H9 (cell line): ENCODE measurements at regions not wholly inside any gene's neighbourhood (a gene's known extent, or its start where the extent isn't known, plus 50 kb on each side); places are given as distances from the start of the nearest gene placed in this dataset.

Experiments
- DNase-seq: peaks from one replicate; pipeline ENCODE4 v3.0.0-alpha.2; 2017
- H2AFZ ChIP-seq: one replicate; pipeline ENCODE4 v1.6.1; 2013; ENCODE audit warnings: mild to moderate bottlenecking, low read length, control low read depth, moderate library complexity
- H2AK5ac ChIP-seq: 2 replicates; pipeline ENCODE4 v1.6.1; 2013; ENCODE audit warnings: low read length, control low read depth, mixed read lengths; ENCODE audit not compliant: insufficient read length
- H2BK120ac ChIP-seq: one replicate; pipeline ENCODE4 v1.6.1; 2013; ENCODE audit warnings: low read depth, mild to moderate bottlenecking, low read length, control low read depth, inconsistent platforms; ENCODE audit not compliant: poor library complexity, severe bottlenecking
- H2BK12ac ChIP-seq: 2 replicates; pipeline ENCODE4 v1.6.1; 2013; ENCODE audit warnings: low read length, control low read depth, mixed read lengths, low read depth; ENCODE audit not compliant: insufficient read length
- H2BK15ac ChIP-seq: 2 replicates; pipeline ENCODE4 v1.6.1; 2013; ENCODE audit warnings: low read depth, low read length, control low read depth
- H2BK20ac ChIP-seq: one replicate; pipeline ENCODE4 v1.6.1; 2013; ENCODE audit warnings: low read depth, mild to moderate bottlenecking, low read length, control low read depth, inconsistent platforms; ENCODE audit not compliant: poor library complexity, severe bottlenecking
- H2BK5ac ChIP-seq: 2 replicates; pipeline ENCODE4 v1.6.1; 2013; ENCODE audit warnings: low read length, control low read depth, mixed read lengths; ENCODE audit not compliant: insufficient read length
- H3K14ac ChIP-seq: 2 replicates; pipeline ENCODE4 v1.6.1; 2013; ENCODE audit warnings: low read length, control low read depth; ENCODE audit not compliant: insufficient read depth
- H3K18ac ChIP-seq: 2 replicates; pipeline ENCODE4 v1.6.1; 2013; ENCODE audit warnings: low read depth, mild to moderate bottlenecking, mixed read lengths, low read length, control low read depth; ENCODE audit not compliant: insufficient read length
- H3K23ac ChIP-seq: 2 replicates; pipeline ENCODE4 v1.6.1; 2013; ENCODE audit warnings: low read length, control low read depth, mixed read lengths, low read depth; ENCODE audit not compliant: insufficient read length
- H3K23me2 ChIP-seq: 2 replicates; pipeline ENCODE4 v1.6.1; 2013; ENCODE audit warnings: low read depth, mild to moderate bottlenecking, mixed read lengths, low read length, control low read depth; ENCODE audit not compliant: insufficient read length, poor library complexity, severe bottlenecking
- H3K27ac ChIP-seq: 2 replicates; pipeline ENCODE4 v1.5.1; 2013; ENCODE audit warnings: low read length, control low read depth, mixed read lengths, low read depth; ENCODE audit not compliant: insufficient read length
- H3K27me3 ChIP-seq: 2 replicates; pipeline ENCODE4 v1.6.1; 2013; ENCODE audit warnings: low read length, control low read depth, inconsistent platforms; ENCODE audit not compliant: insufficient read depth
- H3K4ac ChIP-seq: 2 replicates; pipeline ENCODE4 v1.6.1; 2013; ENCODE audit warnings: low read depth, mild to moderate bottlenecking, control low read depth, inconsistent platforms, low read length, moderate library complexity
- H3K4me1 ChIP-seq: 2 replicates; pipeline ENCODE4 v1.6.1; 2013; ENCODE audit warnings: low read length, control low read depth, inconsistent platforms; ENCODE audit not compliant: insufficient read depth
- H3K4me2 ChIP-seq: 2 replicates; pipeline ENCODE4 v1.6.1; 2013; ENCODE audit warnings: low read length, control low read depth, mixed read lengths; ENCODE audit not compliant: insufficient read length, insufficient read depth
- H3K56ac ChIP-seq: 2 replicates; pipeline ENCODE4 v1.6.1; 2013; ENCODE audit warnings: low read depth, mild to moderate bottlenecking, mixed read lengths, low read length, control low read depth; ENCODE audit not compliant: insufficient read length
- H3K79me1 ChIP-seq: 2 replicates; pipeline ENCODE4 v1.6.1; 2013; ENCODE audit warnings: low read depth, mild to moderate bottlenecking, moderate library complexity, low read length, control low read depth, inconsistent platforms; ENCODE audit not compliant: insufficient read depth, poor library complexity, severe bottlenecking
- H3K79me2 ChIP-seq: 2 replicates; pipeline ENCODE4 v1.6.1; 2013; ENCODE audit warnings: low read length, control low read depth, inconsistent platforms; ENCODE audit not compliant: insufficient read depth
- H3K9ac ChIP-seq: 2 replicates; pipeline ENCODE4 v1.6.1; 2013; ENCODE audit warnings: low read length, control low read depth, mixed read lengths; ENCODE audit not compliant: insufficient read length; ENCODE audit errors: extremely low read depth
- H3K9me3 ChIP-seq: one replicate; pipeline ENCODE4 v1.6.1; 2013; ENCODE audit warnings: low read depth, low read length, inconsistent platforms; ENCODE audit not compliant: control insufficient read depth
- H3T11ph ChIP-seq: one replicate; pipeline ENCODE4 v1.6.1; 2013; ENCODE audit warnings: mild to moderate bottlenecking, low read length, control low read depth, inconsistent platforms
- H4K20me1 ChIP-seq: one replicate; pipeline ENCODE4 v1.6.1; 2013; ENCODE audit not compliant: control insufficient read depth, insufficient read length, insufficient read depth
- H4K5ac ChIP-seq: 2 replicates; pipeline ENCODE4 v1.6.1; 2013; ENCODE audit warnings: low read depth, mild to moderate bottlenecking, mixed read lengths, low read length, control low read depth; ENCODE audit not compliant: insufficient read length
- H4K8ac ChIP-seq: replicated peaks from 2 replicates; pipeline ENCODE4 v1.6.1; 2013; ENCODE audit warnings: low read length, control low read depth, mixed read lengths, low read depth; ENCODE audit not compliant: insufficient read length
- H4K91ac ChIP-seq: 2 replicates; pipeline ENCODE4 v1.6.1; 2013; ENCODE audit warnings: low read depth, mild to moderate bottlenecking, moderate library complexity, mixed read lengths, low read length, control low read depth; ENCODE audit not compliant: insufficient read length
- H3K27ac Mint-ChIP-seq, 3 experiments: 2 replicates in 2 of 3; 3 replicates in 1 of 3; pipeline ENCODE4 v1.8.0; 2020 to 2021; ENCODE audit warnings: mixed read lengths in 3 of 3, mild to moderate bottlenecking in 1 of 3, moderate library complexity in 1 of 3
- H3K27me3 Mint-ChIP-seq: 2 replicates; pipeline ENCODE4 v1.8.0; 2021; ENCODE audit warnings: low read depth, mild to moderate bottlenecking, moderate library complexity, mixed read lengths
- H3K36me3 Mint-ChIP-seq, 3 experiments: 2 replicates in 2 of 3; 3 replicates in 1 of 3; pipeline ENCODE4 v1.8.0; 2020 to 2021; ENCODE audit warnings: low read depth in 3 of 3, mixed read lengths in 3 of 3; ENCODE audit not compliant: insufficient read depth in 1 of 3
- H3K4me1 Mint-ChIP-seq, 2 experiments: 2 replicates each; pipeline ENCODE4 v1.8.0; 2020; ENCODE audit warnings: mixed read lengths in 2 of 2
- H3K4me3 Mint-ChIP-seq, 2 experiments: 2 replicates in 1 of 2; 3 replicates in 1 of 2; pipeline ENCODE4 v1.8.0; 2020 to 2021; ENCODE audit warnings: mild to moderate bottlenecking in 2 of 2, mixed read lengths in 2 of 2, moderate library complexity in 1 of 2
- H3K9me3 Mint-ChIP-seq, 2 experiments: 2 replicates in 1 of 2; 3 replicates in 1 of 2; pipeline ENCODE4 v1.8.0; 2020; ENCODE audit warnings: mild to moderate bottlenecking in 2 of 2, mixed read lengths in 2 of 2, moderate library complexity in 1 of 2
- WGBS: extraction: QIAGEN DNeasy Blood & Tissue Kit; methylation state at CpG from one replicate; pipeline ENCODE4 v1.1.7; 2013; ENCODE audit warnings: missing lambda C conversion rate, low lambda C conversion rate, mixed read lengths; ENCODE audit not compliant: insufficient read length; ENCODE audit errors: extremely low coverage; 5-methylcytosine and 5-hydroxymethylcytosine counted together
- TF ChIP-seq, protein P1 (sequence below): fragments of 200-600 bp; sonication (generic); conservative IDR thresholded peaks from 3 replicates; pipeline ENCODE4 v1.8.0; 2021; ENCODE audit warnings: antibody characterized with exemption, mild to moderate bottlenecking

DNA sequence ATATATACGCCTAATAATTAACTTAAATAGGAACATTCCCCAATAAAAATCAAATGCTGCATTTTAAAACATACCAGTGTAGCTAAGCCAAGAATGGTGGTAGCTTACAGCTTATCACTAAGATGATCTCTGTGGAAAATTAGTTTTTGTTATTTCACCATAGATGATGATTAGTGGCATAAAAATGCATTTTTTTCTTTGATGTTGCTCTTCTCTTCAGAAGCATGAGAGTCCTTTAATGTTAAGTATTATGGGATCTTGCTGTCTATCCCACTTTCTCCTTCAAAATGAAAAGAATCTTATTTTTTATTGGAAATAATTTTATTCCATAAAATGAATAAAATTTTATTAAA lies 731.0 kb downstream of the SLITRK1 start:
- Histone ChIP-seq H3K27ac (no peak overlapping the region), H3K23ac (no peak overlapping the region), H2BK20ac (no peak overlapping the region), H4K5ac (no peak overlapping the region), H3K56ac (no peak overlapping the region), H4K20me1 (no peaks in the 10 kb centered on the region), H2AFZ (no peak overlapping the region), H3K14ac (no peak overlapping the region), H4K8ac (no peak overlapping the region), H2AK5ac (no peak overlapping the region), H3K4ac (no peak overlapping the region), H3T11ph (no peak overlapping the region), H3K9ac (no peak overlapping the region), H2BK120ac (no peak overlapping the region), H2BK5ac (no peak overlapping the region), H3K79me1 (no peaks in the 10 kb centered on the region), H3K9me3 (no peaks in the 10 kb centered on the region), H3K23me2 (no peaks in the 10 kb centered on the region), H3K4me1 (no peaks in the 10 kb centered on the region), H3K27me3 (no peaks in the 10 kb centered on the region), H3K79me2 (no peaks in the 10 kb centered on the region), H2BK12ac (no peak overlapping the region), H3K4me2 (no peak overlapping the region), H4K91ac (no peak overlapping the region), H2BK15ac (no peak overlapping the region), H3K18ac (no peak overlapping the region)
- TF ChIP-seq, protein P1, sequence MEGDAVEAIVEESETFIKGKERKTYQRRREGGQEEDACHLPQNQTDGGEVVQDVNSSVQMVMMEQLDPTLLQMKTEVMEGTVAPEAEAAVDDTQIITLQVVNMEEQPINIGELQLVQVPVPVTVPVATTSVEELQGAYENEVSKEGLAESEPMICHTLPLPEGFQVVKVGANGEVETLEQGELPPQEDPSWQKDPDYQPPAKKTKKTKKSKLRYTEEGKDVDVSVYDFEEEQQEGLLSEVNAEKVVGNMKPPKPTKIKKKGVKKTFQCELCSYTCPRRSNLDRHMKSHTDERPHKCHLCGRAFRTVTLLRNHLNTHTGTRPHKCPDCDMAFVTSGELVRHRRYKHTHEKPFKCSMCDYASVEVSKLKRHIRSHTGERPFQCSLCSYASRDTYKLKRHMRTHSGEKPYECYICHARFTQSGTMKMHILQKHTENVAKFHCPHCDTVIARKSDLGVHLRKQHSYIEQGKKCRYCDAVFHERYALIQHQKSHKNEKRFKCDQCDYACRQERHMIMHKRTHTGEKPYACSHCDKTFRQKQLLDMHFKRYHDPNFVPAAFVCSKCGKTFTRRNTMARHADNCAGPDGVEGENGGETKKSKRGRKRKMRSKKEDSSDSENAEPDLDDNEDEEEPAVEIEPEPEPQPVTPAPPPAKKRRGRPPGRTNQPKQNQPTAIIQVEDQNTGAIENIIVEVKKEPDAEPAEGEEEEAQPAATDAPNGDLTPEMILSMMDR: no peak
- no peaks in the 10 kb centered on the region for H3K4me1 Mint-ChIP-seq
- H3K27ac Mint-ChIP-seq: no peak overlapping the region
- DNase-seq: no peak
- H3K27me3 Mint-ChIP-seq: no peaks in the 10 kb centered on the region
- no peaks in the 10 kb centered on the region for H3K9me3 Mint-ChIP-seq
- WGBS: no CpG with 5 or more reads among the region's 1 CpG
- no peaks in the 10 kb centered on the region for H3K36me3 Mint-ChIP-seq
- H3K4me3 Mint-ChIP-seq: no peak overlapping the region
